SK-N-SH treated with all-trans-retinoic acid at 6 μM for 48 hours (cell line): ENCODE measurements at regions not wholly inside any gene's neighbourhood (a gene's known extent, or its start where the extent isn't known, plus 50 kb on each side); places are given as distances from the start of the nearest gene placed in this dataset.

Experiments used
- ARNTL ChIP-seq: fragments of 450-650 bp; formaldehyde crosslinking; IDR thresholded peaks from 2 replicates; pipeline ENCODE4 v1.5.0; 2020; ENCODE audit warnings: low read depth, mild to moderate bottlenecking, moderate library complexity, borderline replicate concordance
- ESRRG ChIP-seq: fragments of 250-450 bp; sonication (Bioruptor Pico); IDR thresholded peaks from 2 replicates; pipeline ENCODE4 v1.6.1; 2021; ENCODE audit warnings: mild to moderate bottlenecking
- OSR1 ChIP-seq: fragments of 250-450 bp; sonication (Bioruptor Pico); IDR thresholded peaks from 2 replicates; pipeline ENCODE4 v1.8.0; 2022; ENCODE audit warnings: moderate library complexity, mild to moderate bottlenecking, inconsistent platforms
- PPARA ChIP-seq: fragments of 250-450 bp; sonication (Bioruptor Pico); IDR thresholded peaks from 2 replicates; pipeline ENCODE4 v1.5.0; 2020; ENCODE audit warnings: mild to moderate bottlenecking, borderline replicate concordance
- RARB ChIP-seq: fragments of 250-450 bp; sonication (Bioruptor Pico); IDR thresholded peaks from 2 replicates; pipeline ENCODE4 v1.8.0; 2021; ENCODE audit warnings: mild to moderate bottlenecking, moderate library complexity
- TCF4 ChIP-seq: fragments of 250-450 bp; sonication (Bioruptor Pico); IDR thresholded peaks from 2 replicates; pipeline ENCODE4 v1.8.0; 2021; ENCODE audit warnings: mild to moderate bottlenecking, moderate library complexity, borderline replicate concordance
- ZFP3 ChIP-seq: fragments of 250-450 bp; sonication (Bioruptor Pico); IDR thresholded peaks from 2 replicates; pipeline ENCODE4 v1.5.0; 2020; ENCODE audit warnings: mild to moderate bottlenecking, moderate library complexity
- TF ChIP-seq, protein P1 (sequence below): fragments of 250-450 bp; sonication (Bioruptor Pico); IDR thresholded peaks from 2 replicates; pipeline ENCODE4 v1.8.0; 2020; ENCODE audit warnings: mild to moderate bottlenecking, moderate library complexity, borderline replicate concordance
- TF ChIP-seq, protein P2 (sequence below): fragments of 250-450 bp; sonication (Bioruptor Pico); IDR thresholded peaks from 2 replicates; pipeline ENCODE4 v1.8.0; 2021; ENCODE audit warnings: low read depth, mild to moderate bottlenecking, moderate library complexity, borderline replicate concordance

DNA sequence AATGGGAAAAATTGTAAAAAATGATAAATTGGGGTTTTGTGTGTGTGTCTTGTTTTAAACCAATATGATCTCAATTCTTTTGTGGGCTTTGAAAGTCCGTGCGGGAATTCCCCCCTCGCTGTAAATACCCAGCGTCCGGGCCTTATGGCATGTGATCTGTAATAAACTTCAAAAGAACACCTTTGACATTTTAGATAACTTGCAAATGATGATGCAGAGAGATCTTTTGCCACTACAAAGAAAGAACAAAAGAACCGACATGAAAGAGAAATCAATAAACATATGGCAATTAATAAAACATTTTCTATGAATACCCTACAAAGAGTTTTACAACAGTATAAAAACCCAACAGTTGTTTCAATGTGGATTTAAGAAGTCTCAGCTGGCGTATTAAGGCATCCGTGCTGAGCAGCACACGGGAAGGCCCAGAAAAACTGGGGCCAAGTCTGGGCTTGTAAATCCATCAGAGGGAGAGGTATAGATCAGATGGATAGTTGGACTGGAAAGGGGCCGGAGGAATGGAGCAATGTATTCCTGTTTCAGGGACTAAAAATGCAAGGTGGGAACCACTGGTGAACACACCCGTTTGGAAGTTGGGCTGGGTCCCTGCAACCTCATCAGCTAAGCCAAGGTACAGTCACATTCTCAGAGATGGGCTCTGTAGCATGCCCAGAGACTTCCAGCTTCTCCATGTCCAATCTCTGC lies 115.2 kb downstream of the IRX5 start:
- no peak for TF ChIP-seq ARNTL (CRISPR knock-in tag)
- TF ChIP-seq TCF4 (CRISPR knock-in tag), result no peak
- TF ChIP-seq PPARA (CRISPR knock-in tag), result no peak
- TF ChIP-seq RARB (CRISPR knock-in tag), result no peak
- TF ChIP-seq ZFP3 (CRISPR knock-in tag), result no peak
- no peak for TF ChIP-seq OSR1 (CRISPR knock-in tag)
- TF ChIP-seq, protein P1, sequence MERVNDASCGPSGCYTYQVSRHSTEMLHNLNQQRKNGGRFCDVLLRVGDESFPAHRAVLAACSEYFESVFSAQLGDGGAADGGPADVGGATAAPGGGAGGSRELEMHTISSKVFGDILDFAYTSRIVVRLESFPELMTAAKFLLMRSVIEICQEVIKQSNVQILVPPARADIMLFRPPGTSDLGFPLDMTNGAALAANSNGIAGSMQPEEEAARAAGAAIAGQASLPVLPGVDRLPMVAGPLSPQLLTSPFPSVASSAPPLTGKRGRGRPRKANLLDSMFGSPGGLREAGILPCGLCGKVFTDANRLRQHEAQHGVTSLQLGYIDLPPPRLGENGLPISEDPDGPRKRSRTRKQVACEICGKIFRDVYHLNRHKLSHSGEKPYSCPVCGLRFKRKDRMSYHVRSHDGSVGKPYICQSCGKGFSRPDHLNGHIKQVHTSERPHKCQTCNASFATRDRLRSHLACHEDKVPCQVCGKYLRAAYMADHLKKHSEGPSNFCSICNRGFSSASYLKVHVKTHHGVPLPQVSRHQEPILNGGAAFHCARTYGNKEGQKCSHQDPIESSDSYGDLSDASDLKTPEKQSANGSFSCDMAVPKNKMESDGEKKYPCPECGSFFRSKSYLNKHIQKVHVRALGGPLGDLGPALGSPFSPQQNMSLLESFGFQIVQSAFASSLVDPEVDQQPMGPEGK (CRISPR knock-in tag), result no peak
- TF ChIP-seq ESRRG, result no peak
- TF ChIP-seq, protein P2, sequence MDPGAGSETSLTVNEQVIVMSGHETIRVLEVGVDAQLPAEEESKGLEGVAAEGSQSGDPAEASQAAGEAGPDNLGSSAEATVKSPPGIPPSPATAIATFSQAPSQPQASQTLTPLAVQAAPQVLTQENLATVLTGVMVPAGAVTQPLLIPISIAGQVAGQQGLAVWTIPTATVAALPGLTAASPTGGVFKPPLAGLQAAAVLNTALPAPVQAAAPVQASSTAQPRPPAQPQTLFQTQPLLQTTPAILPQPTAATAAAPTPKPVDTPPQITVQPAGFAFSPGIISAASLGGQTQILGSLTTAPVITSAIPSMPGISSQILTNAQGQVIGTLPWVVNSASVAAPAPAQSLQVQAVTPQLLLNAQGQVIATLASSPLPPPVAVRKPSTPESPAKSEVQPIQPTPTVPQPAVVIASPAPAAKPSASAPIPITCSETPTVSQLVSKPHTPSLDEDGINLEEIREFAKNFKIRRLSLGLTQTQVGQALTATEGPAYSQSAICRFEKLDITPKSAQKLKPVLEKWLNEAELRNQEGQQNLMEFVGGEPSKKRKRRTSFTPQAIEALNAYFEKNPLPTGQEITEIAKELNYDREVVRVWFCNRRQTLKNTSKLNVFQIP (CRISPR knock-in tag), result no peak
